Right lobe of liver (tissue), 4 donors: ENCODE measurements at regions not wholly inside any gene's neighbourhood (a gene's known extent, or its start where the extent isn't known, plus 50 kb on each side); places are given as distances from the start of the nearest gene placed in this dataset.

Source experiments
- CTCF ChIP-seq, 4 donors: fragments of 200-600 bp in 3 of 4; fragments of 450-650 bp in 1 of 4; IDR thresholded peaks; one replicate each; pipeline versions ENCODE4 v1.5.1 to v1.8.0; 2016 to 2022; ENCODE audit warnings: antibody characterized with exemption in 4 of 4, mild to moderate bottlenecking in 2 of 4
- POLR2A ChIP-seq: fragments of 450-650 bp; IDR thresholded peaks from one replicate; pipeline ENCODE4 v1.6.1; 2017; ENCODE audit warnings: antibody characterized with exemption, mild to moderate bottlenecking
- donor health status: DM: no; HTN: no; CAD: no.
- donor health status: DM: no; HTN: no; CAD: no.
- donor health status: DM: no; HTN: yes; CAD: no.

DNA sequence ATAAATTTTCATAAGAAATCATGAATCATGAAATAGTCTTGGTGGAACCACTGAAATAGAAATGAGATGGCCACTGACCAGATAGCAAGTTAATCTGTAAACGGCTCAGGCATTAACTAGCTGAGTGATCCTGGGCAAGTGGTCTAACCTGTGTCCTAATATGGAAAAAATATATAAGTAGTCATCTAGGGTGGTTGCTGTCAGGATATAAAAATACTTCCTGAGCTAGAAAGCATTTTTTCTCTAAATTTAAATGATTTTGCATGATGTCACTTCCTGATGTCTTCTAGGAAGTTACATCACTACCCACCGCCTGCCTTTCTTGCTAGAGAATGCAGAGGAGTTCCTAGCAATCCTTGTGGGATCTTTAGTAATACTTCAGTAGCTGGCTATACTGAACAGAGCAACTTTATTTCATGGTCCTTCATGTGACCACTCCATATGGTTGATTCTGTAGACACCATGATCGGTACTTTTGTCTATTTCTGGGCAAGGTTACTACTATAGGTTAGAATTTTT is 228.1 kb upstream of the CEP162 start:
- TF ChIP-seq CTCF (IDR thresholded peaks at IDR 0.05) (no peak), POLR2A (no peak)
